SK-MEL-5 (cell line): ENCODE measurements at regions not wholly inside any gene's neighbourhood (a gene's known extent, or its start where the extent isn't known, plus 50 kb on each side); places are given as distances from the start of the nearest gene placed in this dataset.

Experiments
- DNase-seq: peaks from one replicate; pipeline ENCODE4 v3.0.0-alpha.2; 2016; ENCODE audit warnings: low read depth, low spot score
- in situ Hi-C: cut with HindIII; loops from 2 replicates; pipeline ENCODE4 v1.10.0; 2016; ENCODE audit warnings: low sequenced_read_pairs, high pct_unique_total_duplicates, low pct_unique_long_range_greater_than_20kb

DNA sequence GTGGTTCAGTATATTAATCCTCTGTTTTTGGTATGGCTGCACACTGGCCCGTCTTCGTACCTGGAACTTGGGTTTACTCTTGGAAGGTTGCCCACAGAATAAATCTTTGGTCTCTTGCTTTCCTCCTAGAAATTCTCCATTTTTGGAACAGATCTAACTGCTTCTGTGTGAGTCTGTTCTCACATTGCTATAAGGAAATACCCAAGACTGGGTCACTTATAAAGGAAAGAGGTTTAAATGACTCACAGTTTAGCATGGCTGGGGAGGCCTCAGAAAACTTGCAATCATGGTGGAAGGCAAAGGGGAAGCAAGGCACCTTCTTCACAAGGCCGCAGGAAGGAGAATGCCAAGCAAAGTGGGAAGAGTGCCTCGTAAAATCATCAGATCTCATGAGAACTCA lies 407.8 kb upstream of the PDE3A start:
- in situ Hi-C loops, result no loop called here
- no peak for DNase-seq

DNA sequence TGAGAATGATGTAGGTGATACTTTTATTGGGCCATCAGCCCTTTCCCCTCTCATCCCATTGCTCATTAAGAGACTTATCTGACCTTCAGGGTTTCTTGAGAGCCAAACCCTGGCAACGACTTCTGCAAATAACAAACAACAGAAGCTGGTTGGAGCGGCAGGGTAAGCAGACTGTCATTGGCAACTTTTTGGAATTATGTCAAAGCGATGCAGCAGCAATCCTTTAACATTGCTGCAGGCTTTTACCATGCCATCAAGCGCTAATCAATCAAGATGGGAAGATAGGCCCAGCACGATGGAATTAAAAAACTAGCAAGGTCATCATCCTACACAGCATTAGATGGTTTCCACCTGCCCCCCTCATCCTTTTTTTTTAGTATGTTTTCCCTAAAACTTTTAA lies 406.1 kb upstream of the PDE3A start:
- DNase-seq, result no peak
- in situ Hi-C loops, result no loop called here

DNA sequence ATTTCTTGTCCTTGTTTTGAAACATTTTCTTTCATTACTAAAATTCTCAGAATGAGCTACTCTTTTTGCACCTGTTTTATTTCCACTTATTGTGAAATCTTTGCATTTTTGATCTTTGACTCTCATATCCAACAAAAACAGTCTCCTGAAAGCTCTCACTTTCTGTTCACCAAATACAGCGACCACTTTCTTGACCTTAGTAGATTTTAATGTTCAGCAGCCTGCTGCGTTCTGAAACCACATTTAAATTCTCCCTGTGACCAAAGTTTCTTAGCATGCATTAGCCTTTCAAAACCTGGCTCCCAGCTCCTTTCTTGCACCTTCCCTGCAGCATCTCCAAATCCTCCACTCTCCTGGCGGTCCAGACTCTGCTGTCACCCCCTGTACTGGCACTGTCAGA lies 404.4 kb upstream of the PDE3A start:
- in situ Hi-C loops, result no loop called here

DNA sequence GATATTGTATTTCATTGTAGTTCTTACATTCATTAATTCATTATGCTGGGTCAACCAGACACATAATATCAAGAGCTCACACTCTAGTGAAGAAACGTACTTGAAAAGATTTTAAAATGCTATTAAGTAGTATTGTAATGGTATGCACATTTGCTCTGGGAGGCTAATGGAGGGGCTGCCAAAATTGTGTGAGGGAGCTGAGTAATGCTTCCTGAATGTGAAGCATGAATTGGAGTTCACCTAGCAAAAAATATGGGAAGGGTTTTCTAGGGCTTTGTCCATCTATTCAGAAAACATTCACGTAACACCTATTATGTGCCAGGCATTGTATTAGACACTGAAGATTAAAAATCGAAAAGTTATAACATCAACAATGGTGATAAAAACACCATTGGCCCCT lies 403.8 kb upstream of the PDE3A start:
- no peak for DNase-seq
- in situ Hi-C loops, result no loop called here

More for the DNA sequence above, 404.4 kb upstream of the PDE3A start:
- DNase-seq, result no peak

DNA sequence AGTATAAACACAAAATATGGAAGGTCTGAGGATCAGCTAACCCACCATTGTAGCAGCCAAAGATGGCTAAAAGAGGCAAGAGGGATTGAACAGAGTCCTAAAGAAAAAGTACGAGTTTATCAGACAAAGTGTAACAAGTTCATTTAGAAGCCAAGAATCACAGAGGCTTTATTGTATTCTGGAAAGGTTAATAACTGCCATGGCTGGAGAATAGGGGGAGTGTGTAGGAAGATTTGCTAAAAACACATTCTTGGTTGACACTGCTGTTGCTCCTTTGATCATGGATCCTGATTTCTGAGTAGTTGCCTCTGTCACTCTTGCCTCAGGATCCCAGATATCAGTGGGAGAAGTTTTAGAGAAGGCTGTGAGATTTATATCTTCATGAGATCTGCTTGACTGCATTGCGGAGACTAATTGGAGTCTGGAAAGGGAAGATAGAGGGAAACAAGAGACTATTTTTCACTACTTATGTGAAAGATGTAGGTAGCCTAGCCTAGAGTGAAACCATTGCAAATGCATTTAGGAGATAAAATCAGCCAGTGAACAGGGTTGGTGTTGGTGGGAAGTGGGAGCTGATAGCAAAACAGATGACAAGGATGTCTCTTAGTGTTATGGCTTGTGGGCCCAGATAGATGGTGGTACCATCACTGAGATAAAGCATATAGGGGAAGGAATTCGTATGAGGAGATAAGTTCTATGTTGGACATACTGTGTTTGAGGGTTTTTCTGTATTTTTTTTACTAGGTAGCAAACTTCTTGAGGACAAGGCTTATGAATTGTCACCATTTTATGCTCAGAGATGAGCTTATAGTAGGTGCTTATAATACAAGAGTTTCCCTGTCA lies 402.9 kb upstream of the PDE3A start:
- DNase-seq, result peak; percentile 73
- in situ Hi-C loops, result no loop called here

DNA sequence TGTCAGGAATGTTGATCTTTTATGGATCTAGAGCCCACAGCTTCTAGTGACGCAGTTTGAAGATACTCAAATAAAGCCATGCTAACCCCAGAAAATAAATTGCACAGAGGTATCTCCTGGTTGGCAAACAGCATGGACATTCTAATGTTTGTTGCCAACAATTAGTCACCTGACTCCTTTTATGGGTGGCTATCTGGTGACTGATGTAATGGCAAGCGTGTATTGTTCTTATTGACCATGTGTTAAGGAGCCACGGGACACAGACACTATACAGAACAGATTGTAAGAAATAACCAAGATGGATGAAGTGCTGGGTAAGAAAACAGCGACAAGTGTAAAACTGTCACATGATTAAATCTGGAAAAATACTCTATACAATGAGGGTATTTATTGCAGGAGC lies 401.3 kb upstream of the PDE3A start:
- in situ Hi-C loops, result no loop called here
- peak; percentile 93 for DNase-seq

DNA sequence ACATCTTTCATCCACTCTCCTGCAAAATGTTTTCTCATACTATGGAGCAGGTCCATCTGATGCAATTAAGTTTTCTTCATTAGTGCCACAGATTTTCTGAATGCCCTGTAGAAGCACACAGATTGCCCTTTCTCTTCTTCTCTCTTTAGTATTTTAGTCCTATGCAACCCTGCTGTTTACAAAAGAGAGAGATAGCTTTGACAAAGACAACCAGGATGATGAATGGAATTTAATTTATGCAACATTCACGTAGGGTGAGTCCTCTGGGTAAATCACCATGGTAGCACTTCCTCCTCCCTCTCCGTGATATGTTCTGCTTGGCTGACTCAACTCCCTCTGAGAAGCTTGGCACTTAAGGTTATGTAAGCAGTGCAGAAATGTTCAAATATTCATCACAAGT lies 400.9 kb upstream of the PDE3A start:
- in situ Hi-C loops, result no loop called here
- DNase-seq, result peak; percentile 87

DNA sequence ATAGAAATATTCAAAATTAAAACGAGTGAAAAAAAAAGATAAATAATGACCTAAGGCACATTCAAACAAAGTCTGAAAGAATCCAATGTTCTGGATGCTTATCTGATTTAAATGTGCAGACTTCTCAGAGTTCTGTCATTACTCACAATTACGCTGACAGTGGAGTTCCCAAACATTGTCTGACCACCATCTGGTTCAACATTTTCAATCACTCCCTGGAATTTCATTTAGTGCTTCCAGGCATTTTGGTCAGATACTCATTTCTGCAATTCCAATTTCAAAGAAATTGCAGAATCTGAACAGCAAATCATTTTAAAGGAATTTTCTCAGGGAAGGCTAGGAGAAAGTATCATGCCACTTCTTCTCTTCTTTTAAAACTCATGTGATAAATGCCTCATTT lies 398.2 kb upstream of the PDE3A start:
- no peak for DNase-seq
- in situ Hi-C loops, result no loop called here

DNA sequence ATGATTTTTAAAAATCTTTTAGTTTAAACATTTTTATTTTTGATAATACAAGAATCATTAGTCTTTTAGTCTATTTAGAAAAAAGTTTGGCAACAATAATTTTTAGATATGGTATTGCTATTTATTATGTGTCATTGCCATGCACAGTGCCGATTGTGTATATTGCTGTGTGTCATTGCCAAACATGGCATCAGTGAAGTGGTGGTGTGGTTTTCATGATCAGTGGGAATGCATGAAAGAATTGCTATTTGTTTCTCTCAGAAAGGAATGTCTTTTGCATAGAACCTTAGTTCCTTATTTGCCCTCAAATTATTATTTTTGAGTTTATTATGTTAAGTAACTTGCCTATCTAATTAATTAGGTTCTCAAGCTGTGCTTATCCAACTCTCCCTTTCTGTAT lies 397.5 kb upstream of the PDE3A start:
- in situ Hi-C loops, result no loop called here
- DNase-seq, result no peak

DNA sequence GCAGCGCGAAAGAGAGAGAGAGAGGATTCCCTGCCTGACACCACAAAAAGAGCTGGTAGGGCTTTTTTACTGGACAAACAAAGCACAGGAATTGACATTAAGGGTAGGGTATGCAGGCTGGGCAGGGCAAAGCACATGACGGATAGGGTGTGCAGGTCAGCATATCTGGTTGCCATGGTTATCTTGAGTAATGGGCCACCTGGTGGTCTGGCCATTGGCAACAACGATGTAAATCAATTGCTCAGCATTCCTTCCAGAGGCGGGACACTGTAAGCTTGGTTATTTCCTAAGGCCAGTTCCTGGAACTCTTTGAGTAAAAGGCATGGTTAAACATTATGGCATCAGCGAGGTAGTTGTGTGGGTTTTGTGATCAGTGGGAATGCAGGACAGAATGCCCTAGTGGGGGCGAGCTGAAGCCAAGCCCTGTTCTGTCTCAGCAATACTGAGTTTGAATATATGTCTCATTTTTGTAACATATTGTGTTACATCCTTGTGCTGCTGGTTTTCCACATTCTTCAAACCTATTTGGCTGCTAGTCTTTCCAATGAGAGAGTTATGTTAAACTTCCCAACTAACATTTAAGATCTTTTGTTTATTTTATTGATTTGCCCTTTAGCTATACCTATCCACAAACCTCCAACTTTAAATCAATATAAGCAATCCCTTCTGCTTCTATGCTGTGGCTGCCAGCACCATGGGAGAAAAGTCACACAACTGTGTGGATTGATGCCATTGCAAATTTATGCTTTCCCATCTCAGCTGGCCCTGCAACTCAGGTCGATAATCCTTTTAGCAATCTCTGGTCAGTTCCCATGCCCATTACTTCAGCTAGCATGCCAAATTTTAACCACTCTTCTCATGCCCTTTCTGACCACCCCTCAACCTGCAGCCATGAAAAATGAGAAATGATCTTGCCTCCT lies 396.7 kb upstream of the PDE3A start:
- in situ Hi-C loops, result no loop called here
- peak; percentile 31 for DNase-seq

DNA sequence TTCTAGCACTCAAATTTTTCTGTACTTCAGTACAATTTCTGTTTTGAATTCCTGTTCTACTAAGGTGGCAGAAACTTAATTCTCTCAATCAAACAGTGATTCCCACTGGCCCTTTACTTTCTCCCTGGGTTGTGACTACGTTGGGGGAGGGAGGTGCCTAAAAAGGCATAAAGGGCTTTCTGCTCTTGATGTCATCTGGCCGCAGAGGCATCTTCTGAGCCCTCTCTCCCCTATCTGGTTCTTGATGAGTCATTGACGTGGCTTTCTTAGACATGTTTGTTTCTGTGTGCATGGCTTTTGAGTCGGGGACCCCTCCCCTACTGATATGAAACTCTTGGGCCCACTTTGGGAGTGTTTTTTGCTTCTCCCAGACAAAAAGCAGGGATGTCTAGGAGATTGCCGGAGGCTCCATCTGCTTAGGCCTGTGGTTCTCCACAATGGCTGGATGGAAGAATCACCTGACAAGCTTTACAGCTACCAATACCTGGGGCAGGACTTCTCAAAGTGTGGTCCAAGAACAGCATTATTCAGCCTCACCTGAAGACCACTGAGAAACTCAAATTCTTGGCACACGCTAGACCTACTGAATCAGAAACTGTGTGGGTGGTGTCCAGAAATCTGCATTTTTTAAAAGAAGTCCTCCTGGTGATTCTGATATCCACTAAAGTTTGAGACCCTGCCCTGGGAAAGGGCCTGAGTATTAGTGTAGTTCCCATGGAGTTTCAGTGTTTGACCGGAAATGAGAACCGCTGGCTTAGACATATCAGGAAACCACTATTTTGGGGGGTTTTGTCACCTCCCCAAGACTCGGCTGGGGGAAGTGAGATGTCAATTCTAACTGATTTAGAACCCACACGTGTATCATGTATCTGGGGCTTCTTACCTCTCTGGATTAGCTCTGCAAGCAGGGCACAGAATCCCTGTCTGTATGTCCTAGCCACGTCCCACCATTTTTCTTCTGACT lies 395.7 kb upstream of the PDE3A start:
- no peak for DNase-seq
- in situ Hi-C loops, result no loop called here

DNA sequence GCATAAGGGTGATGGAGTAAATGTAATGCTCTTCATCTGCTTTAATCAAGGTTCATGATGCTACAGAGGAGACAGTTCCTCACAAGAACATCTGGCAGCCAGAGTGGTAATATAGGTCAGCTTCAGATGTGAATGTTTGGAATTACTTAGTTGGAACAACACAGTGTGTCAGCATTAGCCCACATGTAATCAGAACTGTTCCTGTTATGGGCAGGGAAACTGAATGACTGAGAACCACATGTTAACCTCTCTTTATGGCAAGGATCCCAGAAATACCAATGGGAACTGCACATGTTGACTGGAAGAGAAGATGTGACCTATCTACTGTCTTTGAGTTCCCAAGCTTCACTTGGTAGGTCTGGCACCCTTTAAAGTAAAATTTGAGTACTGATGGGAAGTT lies 390.1 kb upstream of the PDE3A start:
- DNase-seq, result peak; percentile 50
- in situ Hi-C loops, result no loop called here

DNA sequence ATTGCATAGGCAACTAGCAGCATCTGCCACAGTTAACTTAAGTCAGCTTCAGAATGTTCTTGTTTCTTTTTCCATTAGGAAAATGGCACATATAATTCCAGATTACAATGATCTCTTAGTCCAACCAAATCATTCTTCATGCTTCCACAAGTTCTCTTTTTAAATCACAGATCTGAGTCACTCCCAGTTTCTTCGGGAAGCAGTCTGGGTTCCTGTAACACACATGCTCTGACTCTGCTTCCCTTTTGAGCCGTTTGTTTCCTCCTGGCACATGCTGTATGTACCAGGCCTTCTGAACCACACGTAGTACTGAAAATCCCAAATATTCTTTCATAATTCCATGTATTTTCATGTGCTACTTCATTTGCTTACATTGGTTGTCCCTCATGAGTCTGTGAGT lies 388.8 kb upstream of the PDE3A start:
- in situ Hi-C loops, result no loop called here

DNA sequence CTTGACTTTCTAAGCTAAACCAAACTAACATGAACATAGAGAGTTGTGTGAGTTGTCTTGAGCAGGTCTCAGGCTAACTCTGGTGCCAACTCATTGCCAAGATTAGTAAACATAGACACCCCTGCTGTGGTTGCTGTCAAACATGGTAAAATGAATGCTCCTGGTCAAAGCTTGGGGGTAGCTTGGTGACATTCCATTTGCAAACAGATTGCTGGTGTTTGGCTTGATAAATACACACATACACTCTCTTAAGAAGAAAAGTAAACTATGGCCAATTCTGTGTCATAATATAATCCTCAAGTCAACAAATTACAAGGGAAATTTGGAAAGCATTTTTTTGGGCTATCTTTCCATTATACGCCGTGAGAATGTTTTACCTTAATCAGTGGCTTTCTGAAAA lies 386.4 kb upstream of the PDE3A start:
- in situ Hi-C loops, result no loop called here

More for the DNA sequence above, 388.8 kb upstream of the PDE3A start:
- no peak for DNase-seq

DNA sequence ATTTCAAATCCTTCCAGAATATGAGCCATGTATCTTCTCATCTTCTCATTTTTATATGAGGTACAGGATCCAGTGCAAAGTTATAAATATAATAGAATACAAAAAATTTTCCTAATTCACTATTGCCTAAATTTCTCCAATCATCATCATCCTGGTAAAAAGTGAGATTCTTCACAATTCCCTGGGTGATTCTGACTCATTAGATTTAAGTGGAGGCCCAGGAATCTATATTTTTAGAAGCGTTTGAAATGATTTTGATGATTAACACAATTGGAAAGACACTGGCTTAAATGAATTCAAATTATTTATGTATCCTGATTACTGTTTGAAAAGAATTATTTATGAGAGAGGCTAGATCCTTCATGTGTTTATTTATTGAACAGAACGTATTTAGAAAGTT lies 380.3 kb upstream of the PDE3A start:
- in situ Hi-C loops, result no loop called here

More for the DNA sequence above, 386.4 kb upstream of the PDE3A start:
- DNase-seq, result no peak

DNA sequence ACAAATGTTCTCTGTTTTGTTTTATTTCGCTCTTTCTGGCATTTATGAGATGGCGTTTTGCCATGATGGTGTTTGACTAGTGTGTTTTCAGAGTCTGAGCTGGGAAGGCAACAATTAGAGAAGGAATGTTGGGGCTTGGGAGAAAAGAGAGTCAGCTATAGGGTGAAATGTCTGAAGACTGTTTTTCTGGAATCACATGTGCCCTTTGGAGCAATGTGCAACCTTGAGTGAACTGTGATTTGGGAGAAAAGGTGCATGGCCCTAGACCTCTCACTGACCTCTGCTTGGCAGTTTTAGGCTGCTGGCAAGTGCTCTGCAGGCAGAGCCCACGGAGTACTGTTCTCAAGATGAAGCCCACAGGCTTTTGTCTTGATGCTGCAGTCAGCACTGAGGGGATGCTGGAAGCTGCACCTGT lies 379.9 kb upstream of the PDE3A start:
- no peak for DNase-seq

More for the DNA sequence above, 380.3 kb upstream of the PDE3A start:
- no peak for DNase-seq

DNA sequence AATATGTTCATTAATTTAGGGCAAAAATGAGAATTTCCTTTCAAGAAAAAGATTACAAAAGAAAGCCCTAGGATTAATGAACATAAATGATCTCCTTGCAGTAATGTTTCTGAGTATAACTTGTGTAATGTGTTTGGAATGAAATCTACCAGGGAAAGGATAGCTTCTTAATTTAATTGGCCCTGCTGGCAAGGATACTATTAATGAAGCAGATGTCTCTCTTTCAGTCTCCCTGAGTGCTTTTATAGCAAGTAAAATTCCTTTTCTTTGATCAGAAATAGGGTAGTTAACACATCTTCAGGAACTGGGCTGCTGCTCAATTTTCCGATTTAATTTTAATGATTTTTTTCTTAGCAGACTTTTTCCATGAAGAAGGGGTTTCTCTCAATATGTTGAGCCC lies 379.4 kb upstream of the PDE3A start:
- in situ Hi-C loops, result no loop called here
- DNase-seq, result no peak

More for the DNA sequence above, 379.9 kb upstream of the PDE3A start:
- in situ Hi-C loops, result no loop called here

DNA sequence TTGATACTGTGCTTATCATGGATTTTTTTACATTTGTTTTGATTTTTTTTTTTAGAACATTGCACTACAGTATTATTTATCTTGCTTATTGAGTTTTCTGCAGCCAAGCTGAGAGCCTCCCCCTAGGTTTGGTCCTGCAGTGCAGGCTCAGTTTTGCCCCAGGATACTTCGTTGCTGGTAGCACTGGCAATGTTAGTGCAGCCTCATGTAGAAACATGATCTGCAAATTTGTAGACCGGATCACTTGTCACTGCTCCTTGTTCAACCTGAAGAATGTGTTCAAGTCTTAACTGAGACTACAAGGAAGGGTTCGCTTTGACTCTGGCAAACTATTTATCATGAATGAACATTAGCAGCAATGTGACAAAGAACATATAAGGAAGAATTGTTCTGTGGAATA lies 377.2 kb upstream of the PDE3A start:
- in situ Hi-C loops, result no loop called here
- DNase-seq, result no peak
